ENCODE measurements at regions not wholly inside any gene's neighbourhood (a gene's known extent, or its start where the extent isn't known, plus 50 kb on each side); places are given as distances from the start of the nearest gene placed in this dataset.

- no peaks in the 10 kb centered on the region for H3K36me3 Mint-ChIP-seq
- peaks cover 14% of the 10 kb centered on the region for H3K27me3 Mint-ChIP-seq
- no peaks in the 10 kb centered on the region for H3K9me3 Mint-ChIP-seq
- no peak overlapping the region for H3K4me3 Mint-ChIP-seq
- TF ChIP-seq, protein P1, sequence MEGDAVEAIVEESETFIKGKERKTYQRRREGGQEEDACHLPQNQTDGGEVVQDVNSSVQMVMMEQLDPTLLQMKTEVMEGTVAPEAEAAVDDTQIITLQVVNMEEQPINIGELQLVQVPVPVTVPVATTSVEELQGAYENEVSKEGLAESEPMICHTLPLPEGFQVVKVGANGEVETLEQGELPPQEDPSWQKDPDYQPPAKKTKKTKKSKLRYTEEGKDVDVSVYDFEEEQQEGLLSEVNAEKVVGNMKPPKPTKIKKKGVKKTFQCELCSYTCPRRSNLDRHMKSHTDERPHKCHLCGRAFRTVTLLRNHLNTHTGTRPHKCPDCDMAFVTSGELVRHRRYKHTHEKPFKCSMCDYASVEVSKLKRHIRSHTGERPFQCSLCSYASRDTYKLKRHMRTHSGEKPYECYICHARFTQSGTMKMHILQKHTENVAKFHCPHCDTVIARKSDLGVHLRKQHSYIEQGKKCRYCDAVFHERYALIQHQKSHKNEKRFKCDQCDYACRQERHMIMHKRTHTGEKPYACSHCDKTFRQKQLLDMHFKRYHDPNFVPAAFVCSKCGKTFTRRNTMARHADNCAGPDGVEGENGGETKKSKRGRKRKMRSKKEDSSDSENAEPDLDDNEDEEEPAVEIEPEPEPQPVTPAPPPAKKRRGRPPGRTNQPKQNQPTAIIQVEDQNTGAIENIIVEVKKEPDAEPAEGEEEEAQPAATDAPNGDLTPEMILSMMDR (conservative IDR thresholded peaks at IDR 0.05), result no peak
- no peaks in the 10 kb centered on the region for H3K4me1 Mint-ChIP-seq (ENCODE audit: unreplicated experiment)
- no peak overlapping the region for H3K27ac Mint-ChIP-seq
- no peak for DNase-seq (ENCODE audit: extremely low spot score, unreplicated experiment)
Observed at GRCh38 chr4:8796096-8796495, 75.5 kb downstream of the HMX1 start.

GRCh38 chr4:8795140-8795539, 76.5 kb downstream of the HMX1 start:
- Mint-ChIP-seq H3K9me3 (no peaks in the 10 kb centered on the region), H3K27ac (no peak overlapping the region), H3K36me3 (no peaks in the 10 kb centered on the region), H3K4me1 (ENCODE audit: unreplicated experiment) (no peaks in the 10 kb centered on the region), H3K27me3 (peaks cover 16% of the 10 kb centered on the region), H3K4me3 (no peak overlapping the region)
- no peak for DNase-seq (ENCODE audit: extremely low spot score, unreplicated experiment)
- TF ChIP-seq, protein P1 (conservative IDR thresholded peaks at IDR 0.05), result no peak

DNA sequence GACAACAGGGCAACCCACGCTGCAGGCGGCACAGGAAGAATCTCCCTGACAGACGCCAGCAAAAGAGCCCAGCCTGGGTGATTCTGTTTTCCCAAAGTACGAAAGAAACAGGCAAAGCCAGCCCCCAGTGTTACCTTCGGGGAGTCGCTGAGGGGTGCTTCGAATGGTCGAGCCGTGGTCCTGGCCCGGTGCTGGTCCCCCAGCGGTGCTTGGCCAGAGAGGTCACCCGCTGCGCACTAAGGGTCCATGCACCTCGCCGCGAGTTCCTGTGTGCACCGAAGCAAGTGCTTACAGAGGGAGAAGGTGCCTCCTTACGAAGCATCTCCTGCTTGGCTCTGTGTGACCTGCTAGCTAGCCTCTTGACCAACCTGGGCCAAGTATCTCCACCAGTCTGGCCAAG, 77.1 kb downstream of the HMX1 start:
- Mint-ChIP-seq H3K4me1 (ENCODE audit: unreplicated experiment) (no peaks in the 10 kb centered on the region), H3K27me3 (peaks cover 19% of the 10 kb centered on the region), H3K27ac (no peak overlapping the region), H3K9me3 (no peaks in the 10 kb centered on the region), H3K36me3 (no peaks in the 10 kb centered on the region), H3K4me3 (no peak overlapping the region)
- TF ChIP-seq, protein P1 (conservative IDR thresholded peaks at IDR 0.05), result no peak
- no peak for DNase-seq (ENCODE audit: extremely low spot score, unreplicated experiment)

GRCh38 chr4:8793571-8794160, 78.0 kb downstream of the HMX1 start:
- Mint-ChIP-seq H3K36me3 (no peaks in the 10 kb centered on the region), H3K27me3 (peaks cover 19% of the 10 kb centered on the region), H3K9me3 (no peaks in the 10 kb centered on the region), H3K4me1 (ENCODE audit: unreplicated experiment) (no peaks in the 10 kb centered on the region), H3K4me3 (no peak overlapping the region), H3K27ac (no peak overlapping the region)
- DNase-seq (ENCODE audit: extremely low spot score, unreplicated experiment), result no peak
- TF ChIP-seq, protein P1 (conservative IDR thresholded peaks at IDR 0.05), result no peak

- no peaks in the 10 kb centered on the region for H3K36me3 Mint-ChIP-seq
Observed at GRCh38 chr4:8792491-8792890, 79.1 kb downstream of the HMX1 start.

More at GRCh38 chr4:8792491-8792890, 79.1 kb downstream of the HMX1 start:
- no peak for DNase-seq (ENCODE audit: extremely low spot score, unreplicated experiment)
- no peaks in the 10 kb centered on the region for H3K9me3 Mint-ChIP-seq
- no peak overlapping the region for H3K4me3 Mint-ChIP-seq
- H3K27me3 Mint-ChIP-seq, result peaks cover 19% of the 10 kb centered on the region
- TF ChIP-seq, protein P1 (conservative IDR thresholded peaks at IDR 0.05), result no peak
- no peak overlapping the region for H3K27ac Mint-ChIP-seq
- no peaks in the 10 kb centered on the region for H3K4me1 Mint-ChIP-seq (ENCODE audit: unreplicated experiment)
